ENCODE measurements at regions not wholly inside any gene's neighbourhood (a gene's known extent, or its start where the extent isn't known, plus 50 kb on each side); places are given as distances from the start of the nearest gene placed in this dataset.

DNA sequence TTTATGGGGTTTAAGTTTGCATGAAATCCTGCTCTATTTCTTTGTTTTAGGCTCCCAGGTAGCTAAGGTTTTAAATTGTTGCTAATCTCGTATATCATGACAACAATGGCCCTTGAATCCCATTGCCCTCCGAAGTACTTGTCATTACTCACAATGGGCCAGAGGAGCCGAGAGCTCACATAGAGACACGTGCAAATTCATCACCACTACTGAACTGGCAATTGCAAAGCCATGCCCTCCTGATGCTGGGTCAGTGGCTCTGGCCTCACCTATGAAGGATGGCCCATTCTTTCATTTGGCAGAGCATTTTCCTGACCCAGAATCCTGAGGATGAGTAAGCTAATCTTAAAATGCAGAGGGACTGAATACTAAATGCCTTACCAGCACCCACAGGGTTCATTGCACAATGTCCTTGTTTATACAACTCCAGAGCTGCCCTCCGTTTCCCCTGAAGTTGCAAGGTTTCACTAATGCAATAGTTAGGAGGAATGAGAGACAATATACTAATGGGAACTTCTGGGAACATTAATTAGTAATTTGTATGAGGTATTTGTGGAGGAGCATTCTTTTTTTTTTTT is 71.6 kb upstream of the GAREM1 start:
- no peak for DNase-seq (ENCODE audit: low read depth)

GRCh38 chr18:32530947-32531651 is 60.4 kb upstream of the GAREM1 start:
- no peak for DNase-seq (ENCODE audit: low read depth)

- no peak for DNase-seq (ENCODE audit: low read depth)
These were observed 59.2 kb upstream of the GAREM1 start for GRCh38 chr18:32529722-32530420.

DNA sequence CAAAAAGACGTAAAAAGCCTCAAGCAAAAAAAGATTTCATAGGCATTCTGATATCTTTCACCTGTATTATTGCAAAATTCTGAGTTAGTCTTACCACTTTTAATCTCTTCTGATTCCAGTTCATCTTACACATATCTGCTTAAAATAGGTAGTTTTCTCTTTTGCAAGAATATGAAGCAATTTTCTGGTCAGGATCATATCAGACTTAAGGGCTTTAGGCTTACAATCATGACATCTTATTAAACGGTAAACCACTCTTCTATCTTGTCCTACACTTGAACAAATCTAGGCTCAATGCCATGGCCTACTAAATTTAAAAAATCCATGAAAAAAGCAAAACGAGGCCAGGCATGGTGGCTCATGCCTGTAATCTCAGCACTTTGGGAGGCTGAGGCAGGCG is 50.1 kb upstream of the GAREM1 start:
- DNase-seq (ENCODE audit: low read depth) = no peak
